ENCODE measurements at regions not wholly inside any gene's neighbourhood (a gene's known extent, or its start where the extent isn't known, plus 50 kb on each side); places are given as distances from the start of the nearest gene placed in this dataset.

DNA sequence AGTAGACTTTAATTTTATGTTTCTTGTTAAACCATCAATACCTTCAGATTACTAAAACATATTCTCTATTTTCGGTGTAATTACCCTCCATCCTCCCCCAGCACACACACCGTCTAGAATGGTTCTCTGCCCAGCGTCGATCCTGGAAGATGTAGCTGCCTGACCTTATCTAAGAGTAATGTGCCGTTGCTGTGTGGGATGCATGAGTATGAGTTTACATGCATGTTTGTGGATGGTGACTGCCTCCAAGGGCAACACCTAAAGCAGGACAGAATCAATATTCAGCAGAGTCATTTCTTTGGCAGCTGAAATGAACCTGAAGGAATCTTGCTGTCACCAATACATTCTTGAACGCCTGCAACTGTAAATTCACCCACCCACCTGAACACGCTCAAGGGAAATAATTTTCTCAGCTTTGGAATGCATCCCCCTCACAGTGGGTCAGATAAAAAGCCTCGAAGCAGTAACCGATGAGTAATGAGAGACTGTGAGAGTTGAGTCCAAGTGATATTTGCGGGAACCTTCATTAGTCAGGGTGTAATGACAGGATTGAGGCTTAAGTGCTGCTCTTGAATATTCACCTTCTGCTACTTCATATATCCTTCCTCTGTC, 155.8 kb upstream of the RND3 start:
- TF ChIP-seq, protein P1, sequence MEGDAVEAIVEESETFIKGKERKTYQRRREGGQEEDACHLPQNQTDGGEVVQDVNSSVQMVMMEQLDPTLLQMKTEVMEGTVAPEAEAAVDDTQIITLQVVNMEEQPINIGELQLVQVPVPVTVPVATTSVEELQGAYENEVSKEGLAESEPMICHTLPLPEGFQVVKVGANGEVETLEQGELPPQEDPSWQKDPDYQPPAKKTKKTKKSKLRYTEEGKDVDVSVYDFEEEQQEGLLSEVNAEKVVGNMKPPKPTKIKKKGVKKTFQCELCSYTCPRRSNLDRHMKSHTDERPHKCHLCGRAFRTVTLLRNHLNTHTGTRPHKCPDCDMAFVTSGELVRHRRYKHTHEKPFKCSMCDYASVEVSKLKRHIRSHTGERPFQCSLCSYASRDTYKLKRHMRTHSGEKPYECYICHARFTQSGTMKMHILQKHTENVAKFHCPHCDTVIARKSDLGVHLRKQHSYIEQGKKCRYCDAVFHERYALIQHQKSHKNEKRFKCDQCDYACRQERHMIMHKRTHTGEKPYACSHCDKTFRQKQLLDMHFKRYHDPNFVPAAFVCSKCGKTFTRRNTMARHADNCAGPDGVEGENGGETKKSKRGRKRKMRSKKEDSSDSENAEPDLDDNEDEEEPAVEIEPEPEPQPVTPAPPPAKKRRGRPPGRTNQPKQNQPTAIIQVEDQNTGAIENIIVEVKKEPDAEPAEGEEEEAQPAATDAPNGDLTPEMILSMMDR (IDR thresholded peaks at IDR 0.05): no peak
- TF ChIP-seq EZH2 (IDR thresholded peaks at IDR 0.05): no peak
